HG03097 (cell line): ENCODE measurements at regions not wholly inside any gene's neighbourhood (a gene's known extent, or its start where the extent isn't known, plus 50 kb on each side); places are given as distances from the start of the nearest gene placed in this dataset.
"Not testable (repeated sequence)": the region's sequence is repeated elsewhere in the genome, so short reads cannot be mapped to it uniquely, and the experiment has no call there.

ENCODE experiments used
- ATAC-seq: cut with Tn5 transposase; IDR thresholded peaks from one replicate; pipeline ENCODE4 v1.9.1; 2021; ENCODE audit not compliant: unreplicated experiment, low FRiP score

- no peak for ATAC-seq
These were observed 74.9 kb downstream of the ALG10 start for GRCh38 chr12:34097213-34097612.

GRCh38 chr12:34105392-34105933 is 83.2 kb downstream of the ALG10 start:
- no peak for ATAC-seq

- no peak for ATAC-seq
These were observed 83.9 kb downstream of the ALG10 start for GRCh38 chr12:34106172-34106571.

- no peak for ATAC-seq
These were observed 84.7 kb downstream of the ALG10 start for GRCh38 chr12:34107016-34107415.

- no peak for ATAC-seq
These were observed 85.6 kb downstream of the ALG10 start for GRCh38 chr12:34107781-34108404.

GRCh38 chr12:34108405-34108803 is 86.1 kb downstream of the ALG10 start:
- ATAC-seq, result no peak

GRCh38 chr12:34108967-34109366 is 86.7 kb downstream of the ALG10 start:
- no peak for ATAC-seq

GRCh38 chr12:34109390-34109789 is 87.1 kb downstream of the ALG10 start:
- no peak for ATAC-seq

GRCh38 chr12:34109909-34110531 is 87.7 kb downstream of the ALG10 start:
- not testable (repeated sequence) for ATAC-seq

- no peak for ATAC-seq
These were observed 97.1 kb downstream of the ALG10 start for GRCh38 chr12:34119366-34119765.

- ATAC-seq, result no peak
These were observed 99.1 kb downstream of the ALG10 start for GRCh38 chr12:34121360-34121759.

- ATAC-seq, result peak; percentile 65
These were observed 100.8 kb downstream of the ALG10 start for GRCh38 chr12:34123092-34123491.

- no peak for ATAC-seq
These were observed 102.3 kb downstream of the ALG10 start for GRCh38 chr12:34124608-34125007.

- ATAC-seq, result no peak
These were observed 103.9 kb downstream of the ALG10 start for GRCh38 chr12:34126239-34126641.

- no peak for ATAC-seq
These were observed 104.5 kb downstream of the ALG10 start for GRCh38 chr12:34126805-34127204.

- not testable (repeated sequence) for ATAC-seq
These were observed 105.1 kb downstream of the ALG10 start for GRCh38 chr12:34127379-34127778.

- no peak for ATAC-seq
These were observed 120.1 kb downstream of the ALG10 start for GRCh38 chr12:34142430-34142829.

- ATAC-seq, result no peak
These were observed 128.7 kb downstream of the ALG10 start for GRCh38 chr12:34151019-34151418.

GRCh38 chr12:34163443-34163842 is 141.1 kb downstream of the ALG10 start:
- ATAC-seq, result no peak

GRCh38 chr12:34166427-34167060 is 144.2 kb downstream of the ALG10 start:
- no peak for ATAC-seq

GRCh38 chr12:34168507-34168906 is 146.2 kb downstream of the ALG10 start:
- not testable (repeated sequence) for ATAC-seq

GRCh38 chr12:34186492-34186891 is 164.2 kb downstream of the ALG10 start:
- ATAC-seq, result no peak
